GM12878 (cell line): ENCODE measurements at regions not wholly inside any gene's neighbourhood (a gene's known extent, or its start where the extent isn't known, plus 50 kb on each side); places are given as distances from the start of the nearest gene placed in this dataset.

Source experiments
- ATAC-seq: fragments of 200-7000 bp; cut with Tn5 transposase; 3 replicates; pipeline ENCODE4 v1.9.1; 2020; ENCODE audit warnings: mild to moderate bottlenecking, moderate library complexity
- BruUV-seq: library from RNA; stranded (reverse); fragments of 400-500 nt; replicated peaks from 2 replicates; lab custom pipeline; 2021; lab: Mats Ljungman, UMichigan
- CTCF ChIA-PET: fragments of 300-600 bp; sonication (Branson Sonifier 250); formaldehyde crosslinking; extraction: SDS; loops from one replicate; lab custom pipeline; 2021; ENCODE audit warnings: inconsistent platforms; lab: Yijun Ruan, JAX
- POLR2A ChIA-PET: fragments of 350-600 bp; formaldehyde crosslinking; extraction: SDS; loops from one replicate; lab custom pipeline; 2021; ENCODE audit warnings: inconsistent platforms; lab: Charles Lee
- RAD21 ChIA-PET: fragments of 300-600 bp; sonication (Branson Sonifier 250); formaldehyde crosslinking; loops from one replicate; lab custom pipeline; 2023; ENCODE audit warnings: antibody characterized with exemption; ENCODE audit not compliant: unreplicated experiment; lab: Charles Lee
- SMC1A ChIA-PET: fragments of 300-600 bp; sonication (Branson Sonifier 250); formaldehyde crosslinking; loops from one replicate; lab custom pipeline; 2023; ENCODE audit not compliant: unreplicated experiment, uncharacterized antibody; lab: Charles Lee
- DNase-seq: peaks from one replicate; pipeline ENCODE4 v3.0.0-alpha.2; 2011; ENCODE audit warnings: low read depth, low spot score
- FAIRE-seq: peaks from 3 replicates; lab custom pipeline; 2011; peaks lifted over from hg19 to GRCh38; lab: Jason Lieb, UNC
- H2AFZ ChIP-seq: 2 replicates; pipeline ENCODE4 v1.6.0; 2011; ENCODE audit warnings: low read depth, low read length, control low read depth; ENCODE audit not compliant: control insufficient read depth
- H3K27ac ChIP-seq: 2 replicates; pipeline ENCODE4 v1.5.1; 2011; ENCODE audit warnings: control low read depth; ENCODE audit not compliant: control insufficient read depth, insufficient read depth
- H3K27me3 ChIP-seq, 2 experiments: replicated peaks in 1 of 2; 2 replicates each; pipeline versions ENCODE4 v1.6.0 to v1.6.1; 2011; ENCODE audit warnings: low read length in 1 of 2; ENCODE audit not compliant: control insufficient read depth in 2 of 2, insufficient read depth in 2 of 2
- H3K36me3 ChIP-seq, 2 experiments: 2 replicates each; pipeline ENCODE4 v1.5.1; 2011; ENCODE audit warnings: low read length in 1 of 2; ENCODE audit not compliant: control insufficient read depth in 2 of 2, insufficient read depth in 2 of 2
- H3K4me1 ChIP-seq: 2 replicates; pipeline ENCODE4 v1.6.1; 2011; ENCODE audit warnings: mild to moderate bottlenecking, low read length, moderate library complexity, mixed read lengths; ENCODE audit not compliant: control insufficient read depth, insufficient read depth
- H3K4me2 ChIP-seq: 2 replicates; pipeline ENCODE4 v1.6.0; 2011; ENCODE audit warnings: control low read depth; ENCODE audit not compliant: control insufficient read depth, insufficient read depth
- H3K4me3 ChIP-seq: fragments of 200-600 bp; sonication (generic); 2 replicates; pipeline ENCODE4 v1.5.1; 2016
- H3K79me2 ChIP-seq: 2 replicates; pipeline ENCODE4 v1.6.0; 2011; ENCODE audit warnings: low read length; ENCODE audit not compliant: control insufficient read depth, insufficient read depth
- H3K9ac ChIP-seq: 2 replicates; pipeline ENCODE4 v1.8.0; 2011; ENCODE audit warnings: low read length, control low read depth, mixed read lengths; ENCODE audit not compliant: control insufficient read depth, insufficient read depth
- H3K9me3 ChIP-seq: replicated peaks from 3 replicates; pipeline ENCODE4 v1.5.1; 2011; ENCODE audit warnings: mild to moderate bottlenecking, low read length; ENCODE audit not compliant: control insufficient read depth, insufficient read depth
- H4K20me1 ChIP-seq: 2 replicates; pipeline ENCODE4 v1.6.0; 2011; ENCODE audit not compliant: control insufficient read depth, insufficient read depth
- EP300 ChIP-seq, 2 experiments: fragments of 150-350 bp in 1 of 2; IDR thresholded peaks; 2 replicates each; pipeline ENCODE4 v1.6.1; 2011 to 2012; ENCODE audit warnings: low read depth in 2 of 2, low read length in 2 of 2, borderline replicate concordance in 1 of 2, improper control_type of control experiment in 1 of 2, inconsistent platforms in 1 of 2; ENCODE audit not compliant: control insufficient read depth in 1 of 2
- HCFC1 ChIP-seq: fragments of 150-350 bp; IDR thresholded peaks from 2 replicates; pipeline ENCODE4 v1.6.1; 2014; ENCODE audit warnings: low read length
- JUNB ChIP-seq: IDR thresholded peaks from 2 replicates; pipeline ENCODE4 v1.6.1; 2016; ENCODE audit warnings: antibody characterized with exemption, mild to moderate bottlenecking
- SIN3A ChIP-seq: IDR thresholded peaks from 2 replicates; pipeline ENCODE4 v1.6.1; 2012; ENCODE audit warnings: low read depth, low read length, improper control_type of control experiment
- ZNF24 ChIP-seq: fragments of 450-650 bp; IDR thresholded peaks from 2 replicates; pipeline ENCODE4 v1.6.1; 2017; ENCODE audit warnings: antibody characterized with exemption, mild to moderate bottlenecking
- WGBS: methylation state at CpG from one replicate; pipeline ENCODE4 v1.1.6; 2016; ENCODE audit warnings: low lambda C conversion rate; ENCODE audit not compliant: insufficient replicate concordance, insufficient coverage; ENCODE audit errors: missing lambda C conversion rate; 5-methylcytosine and 5-hydroxymethylcytosine counted together
- in situ Hi-C: fragments of 300-500 bp; cut with MboI; formaldehyde crosslinking; loops from 9 replicates; pipeline ENCODE4 v1.14.3; 2018; ENCODE audit warnings: mixed read lengths
- intact Hi-C: fragments of 100-400 bp; cut with micrococcal nuclease; formaldehyde crosslinking; loops from one replicate; pipeline ENCODE4 v1.14.2; 2022; ENCODE audit not compliant: unreplicated experiment
- TF ChIP-seq, protein P1 (sequence below): fragments of 450-650 bp; IDR thresholded peaks from 2 replicates; pipeline ENCODE4 v1.6.1; 2016; ENCODE audit warnings: mild to moderate bottlenecking
- TF ChIP-seq, protein P2 (sequence below): fragments of 150-350 bp; IDR thresholded peaks from 2 replicates; pipeline ENCODE4 v1.6.1; 2016; ENCODE audit warnings: low read depth, low read length
- TF ChIP-seq, protein P3 (sequence below): IDR thresholded peaks from 2 replicates; pipeline ENCODE4 v1.6.1; 2011; ENCODE audit warnings: borderline replicate concordance, low read depth, mild to moderate bottlenecking, moderate library complexity, mixed read lengths, low read length; ENCODE audit not compliant: insufficient read depth; ENCODE audit errors: extremely low read length
- TF ChIP-seq, protein P4 (sequence below): IDR thresholded peaks from 2 replicates; pipeline ENCODE4 v1.6.1; 2012; ENCODE audit warnings: improper control_type of control experiment, low read depth, low read length; ENCODE audit not compliant: insufficient replicate concordance

DNA sequence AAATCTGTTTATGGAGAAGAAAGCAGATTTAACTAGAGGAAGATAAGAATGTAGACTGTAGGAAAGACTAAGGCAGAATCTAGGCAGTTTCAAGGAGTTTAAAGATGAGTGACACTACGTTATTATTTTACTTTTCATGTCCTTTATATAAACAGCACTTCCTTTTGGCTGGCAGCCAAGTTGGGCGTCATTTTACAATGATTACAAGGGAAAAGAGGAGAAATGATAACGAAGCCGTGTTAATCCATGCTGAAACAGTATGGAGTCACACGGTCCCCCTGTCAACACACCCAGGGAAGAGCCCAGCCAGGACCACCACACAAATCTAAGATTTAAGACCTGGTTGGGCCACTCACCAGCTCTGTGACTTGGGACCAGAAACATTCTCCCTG, 83.7 kb upstream of the NEO1 start:
- FAIRE-seq (no peak), ATAC-seq (no peak), DNase-seq (no peak)
- Histone ChIP-seq H3K79me2 (no peaks in the 10 kb centered on the region), H3K27ac (no peak overlapping the region), H2AFZ (no peak overlapping the region), H3K4me1 (no peaks in the 10 kb centered on the region), H4K20me1 (no peaks in the 10 kb centered on the region), H3K4me3 (no peak overlapping the region), H3K4me2 (no peak overlapping the region), H3K36me3 (no peaks in the 10 kb centered on the region), H3K9ac (no peak overlapping the region), H3K27me3 (no peaks in the 10 kb centered on the region; a peak in 2 of 4 replicates), H3K9me3 (no peaks in the 10 kb centered on the region)
- 5% methylated on average over 5 of the region's 5 CpGs for WGBS
- ChIA-PET SMC1A (no interaction called here), RAD21 (no interaction called here), POLR2A (no interaction called here), CTCF (no interaction called here)
- intact Hi-C loops (no loop called here), in situ Hi-C loops (no loop called here)
- BruUV-seq, result no TSS peak
- TF ChIP-seq, protein P1, sequence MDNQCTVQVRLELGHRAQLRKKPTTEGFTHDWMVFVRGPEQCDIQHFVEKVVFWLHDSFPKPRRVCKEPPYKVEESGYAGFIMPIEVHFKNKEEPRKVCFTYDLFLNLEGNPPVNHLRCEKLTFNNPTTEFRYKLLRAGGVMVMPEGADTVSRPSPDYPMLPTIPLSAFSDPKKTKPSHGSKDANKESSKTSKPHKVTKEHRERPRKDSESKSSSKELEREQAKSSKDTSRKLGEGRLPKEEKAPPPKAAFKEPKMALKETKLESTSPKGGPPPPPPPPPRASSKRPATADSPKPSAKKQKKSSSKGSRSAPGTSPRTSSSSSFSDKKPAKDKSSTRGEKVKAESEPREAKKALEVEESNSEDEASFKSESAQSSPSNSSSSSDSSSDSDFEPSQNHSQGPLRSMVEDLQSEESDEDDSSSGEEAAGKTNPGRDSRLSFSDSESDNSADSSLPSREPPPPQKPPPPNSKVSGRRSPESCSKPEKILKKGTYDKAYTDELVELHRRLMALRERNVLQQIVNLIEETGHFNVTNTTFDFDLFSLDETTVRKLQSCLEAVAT, result no peak
- no peak for TF ChIP-seq SIN3A
- no peak for TF ChIP-seq HCFC1
- TF ChIP-seq, protein P2, sequence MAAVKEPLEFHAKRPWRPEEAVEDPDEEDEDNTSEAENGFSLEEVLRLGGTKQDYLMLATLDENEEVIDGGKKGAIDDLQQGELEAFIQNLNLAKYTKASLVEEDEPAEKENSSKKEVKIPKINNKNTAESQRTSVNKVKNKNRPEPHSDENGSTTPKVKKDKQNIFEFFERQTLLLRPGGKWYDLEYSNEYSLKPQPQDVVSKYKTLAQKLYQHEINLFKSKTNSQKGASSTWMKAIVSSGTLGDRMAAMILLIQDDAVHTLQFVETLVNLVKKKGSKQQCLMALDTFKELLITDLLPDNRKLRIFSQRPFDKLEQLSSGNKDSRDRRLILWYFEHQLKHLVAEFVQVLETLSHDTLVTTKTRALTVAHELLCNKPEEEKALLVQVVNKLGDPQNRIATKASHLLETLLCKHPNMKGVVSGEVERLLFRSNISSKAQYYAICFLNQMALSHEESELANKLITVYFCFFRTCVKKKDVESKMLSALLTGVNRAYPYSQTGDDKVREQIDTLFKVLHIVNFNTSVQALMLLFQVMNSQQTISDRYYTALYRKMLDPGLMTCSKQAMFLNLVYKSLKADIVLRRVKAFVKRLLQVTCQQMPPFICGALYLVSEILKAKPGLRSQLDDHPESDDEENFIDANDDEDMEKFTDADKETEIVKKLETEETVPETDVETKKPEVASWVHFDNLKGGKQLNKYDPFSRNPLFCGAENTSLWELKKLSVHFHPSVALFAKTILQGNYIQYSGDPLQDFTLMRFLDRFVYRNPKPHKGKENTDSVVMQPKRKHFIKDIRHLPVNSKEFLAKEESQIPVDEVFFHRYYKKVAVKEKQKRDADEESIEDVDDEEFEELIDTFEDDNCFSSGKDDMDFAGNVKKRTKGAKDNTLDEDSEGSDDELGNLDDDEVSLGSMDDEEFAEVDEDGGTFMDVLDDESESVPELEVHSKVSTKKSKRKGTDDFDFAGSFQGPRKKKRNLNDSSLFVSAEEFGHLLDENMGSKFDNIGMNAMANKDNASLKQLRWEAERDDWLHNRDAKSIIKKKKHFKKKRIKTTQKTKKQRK, result no peak
- TF ChIP-seq EP300 (IDR thresholded peaks at IDR 0.05; ENCODE audit: borderline replicate concordance in 1 of 2, control insufficient read depth in 1 of 2, low read depth in 2 of 2, low read length in 2 of 2), result no peak
- TF ChIP-seq, protein P3, sequence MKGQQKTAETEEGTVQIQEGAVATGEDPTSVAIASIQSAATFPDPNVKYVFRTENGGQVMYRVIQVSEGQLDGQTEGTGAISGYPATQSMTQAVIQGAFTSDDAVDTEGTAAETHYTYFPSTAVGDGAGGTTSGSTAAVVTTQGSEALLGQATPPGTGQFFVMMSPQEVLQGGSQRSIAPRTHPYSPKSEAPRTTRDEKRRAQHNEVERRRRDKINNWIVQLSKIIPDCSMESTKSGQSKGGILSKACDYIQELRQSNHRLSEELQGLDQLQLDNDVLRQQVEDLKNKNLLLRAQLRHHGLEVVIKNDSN, result no peak
- no peak for TF ChIP-seq ZNF24
- TF ChIP-seq, protein P4, sequence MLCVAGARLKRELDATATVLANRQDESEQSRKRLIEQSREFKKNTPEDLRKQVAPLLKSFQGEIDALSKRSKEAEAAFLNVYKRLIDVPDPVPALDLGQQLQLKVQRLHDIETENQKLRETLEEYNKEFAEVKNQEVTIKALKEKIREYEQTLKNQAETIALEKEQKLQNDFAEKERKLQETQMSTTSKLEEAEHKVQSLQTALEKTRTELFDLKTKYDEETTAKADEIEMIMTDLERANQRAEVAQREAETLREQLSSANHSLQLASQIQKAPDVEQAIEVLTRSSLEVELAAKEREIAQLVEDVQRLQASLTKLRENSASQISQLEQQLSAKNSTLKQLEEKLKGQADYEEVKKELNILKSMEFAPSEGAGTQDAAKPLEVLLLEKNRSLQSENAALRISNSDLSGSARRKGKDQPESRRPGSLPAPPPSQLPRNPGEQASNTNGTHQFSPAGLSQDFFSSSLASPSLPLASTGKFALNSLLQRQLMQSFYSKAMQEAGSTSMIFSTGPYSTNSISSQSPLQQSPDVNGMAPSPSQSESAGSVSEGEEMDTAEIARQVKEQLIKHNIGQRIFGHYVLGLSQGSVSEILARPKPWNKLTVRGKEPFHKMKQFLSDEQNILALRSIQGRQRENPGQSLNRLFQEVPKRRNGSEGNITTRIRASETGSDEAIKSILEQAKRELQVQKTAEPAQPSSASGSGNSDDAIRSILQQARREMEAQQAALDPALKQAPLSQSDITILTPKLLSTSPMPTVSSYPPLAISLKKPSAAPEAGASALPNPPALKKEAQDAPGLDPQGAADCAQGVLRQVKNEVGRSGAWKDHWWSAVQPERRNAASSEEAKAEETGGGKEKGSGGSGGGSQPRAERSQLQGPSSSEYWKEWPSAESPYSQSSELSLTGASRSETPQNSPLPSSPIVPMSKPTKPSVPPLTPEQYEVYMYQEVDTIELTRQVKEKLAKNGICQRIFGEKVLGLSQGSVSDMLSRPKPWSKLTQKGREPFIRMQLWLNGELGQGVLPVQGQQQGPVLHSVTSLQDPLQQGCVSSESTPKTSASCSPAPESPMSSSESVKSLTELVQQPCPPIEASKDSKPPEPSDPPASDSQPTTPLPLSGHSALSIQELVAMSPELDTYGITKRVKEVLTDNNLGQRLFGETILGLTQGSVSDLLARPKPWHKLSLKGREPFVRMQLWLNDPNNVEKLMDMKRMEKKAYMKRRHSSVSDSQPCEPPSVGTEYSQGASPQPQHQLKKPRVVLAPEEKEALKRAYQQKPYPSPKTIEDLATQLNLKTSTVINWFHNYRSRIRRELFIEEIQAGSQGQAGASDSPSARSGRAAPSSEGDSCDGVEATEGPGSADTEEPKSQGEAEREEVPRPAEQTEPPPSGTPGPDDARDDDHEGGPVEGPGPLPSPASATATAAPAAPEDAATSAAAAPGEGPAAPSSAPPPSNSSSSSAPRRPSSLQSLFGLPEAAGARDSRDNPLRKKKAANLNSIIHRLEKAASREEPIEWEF, result no peak
- TF ChIP-seq JUNB, result no peak
